WI38 (cell line): ENCODE measurements at regions not wholly inside any gene's neighbourhood (a gene's known extent, or its start where the extent isn't known, plus 50 kb on each side); places are given as distances from the start of the nearest gene placed in this dataset.

Experiments
- H3K4me3 ChIP-seq: 2 replicates; pipeline ENCODE4 v1.5.1; 2011; ENCODE audit warnings: low read depth, mild to moderate bottlenecking, control low read depth, low read length
- TF ChIP-seq, protein P1 (sequence below): IDR thresholded peaks from 2 replicates; pipeline ENCODE4 v1.5.1; 2012; ENCODE audit warnings: low read depth, mild to moderate bottlenecking, control low read depth, low read length

DNA sequence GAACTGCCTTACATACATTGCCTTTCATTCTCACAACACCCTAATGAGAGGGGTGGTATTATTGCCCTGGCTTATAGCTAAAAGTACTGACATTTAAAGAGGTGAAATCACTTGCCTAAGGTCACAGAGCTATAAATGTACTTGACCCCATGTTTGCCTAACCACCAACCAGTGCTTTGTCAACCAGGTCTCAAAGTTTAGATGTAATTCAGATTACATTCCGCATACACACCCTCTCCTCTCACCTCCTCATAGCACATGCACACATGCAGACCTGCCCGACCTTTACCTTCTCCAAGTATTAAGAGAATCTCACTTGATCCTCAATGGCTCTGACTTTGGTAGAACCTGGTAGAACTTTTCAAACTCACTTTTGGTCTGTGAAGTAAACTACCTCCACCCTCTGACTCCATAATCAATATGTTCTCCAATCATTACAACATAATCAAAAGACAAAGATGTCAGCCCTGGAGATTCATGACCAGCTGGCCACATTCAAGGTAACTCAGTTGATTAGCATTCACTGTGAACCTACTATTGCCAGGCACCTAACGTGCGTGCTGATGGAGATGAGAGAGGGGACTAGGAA is 63.2 kb upstream of the HES1 start:
- no peak overlapping the region for H3K4me3 ChIP-seq
- TF ChIP-seq, protein P1, sequence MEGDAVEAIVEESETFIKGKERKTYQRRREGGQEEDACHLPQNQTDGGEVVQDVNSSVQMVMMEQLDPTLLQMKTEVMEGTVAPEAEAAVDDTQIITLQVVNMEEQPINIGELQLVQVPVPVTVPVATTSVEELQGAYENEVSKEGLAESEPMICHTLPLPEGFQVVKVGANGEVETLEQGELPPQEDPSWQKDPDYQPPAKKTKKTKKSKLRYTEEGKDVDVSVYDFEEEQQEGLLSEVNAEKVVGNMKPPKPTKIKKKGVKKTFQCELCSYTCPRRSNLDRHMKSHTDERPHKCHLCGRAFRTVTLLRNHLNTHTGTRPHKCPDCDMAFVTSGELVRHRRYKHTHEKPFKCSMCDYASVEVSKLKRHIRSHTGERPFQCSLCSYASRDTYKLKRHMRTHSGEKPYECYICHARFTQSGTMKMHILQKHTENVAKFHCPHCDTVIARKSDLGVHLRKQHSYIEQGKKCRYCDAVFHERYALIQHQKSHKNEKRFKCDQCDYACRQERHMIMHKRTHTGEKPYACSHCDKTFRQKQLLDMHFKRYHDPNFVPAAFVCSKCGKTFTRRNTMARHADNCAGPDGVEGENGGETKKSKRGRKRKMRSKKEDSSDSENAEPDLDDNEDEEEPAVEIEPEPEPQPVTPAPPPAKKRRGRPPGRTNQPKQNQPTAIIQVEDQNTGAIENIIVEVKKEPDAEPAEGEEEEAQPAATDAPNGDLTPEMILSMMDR: no peak

DNA sequence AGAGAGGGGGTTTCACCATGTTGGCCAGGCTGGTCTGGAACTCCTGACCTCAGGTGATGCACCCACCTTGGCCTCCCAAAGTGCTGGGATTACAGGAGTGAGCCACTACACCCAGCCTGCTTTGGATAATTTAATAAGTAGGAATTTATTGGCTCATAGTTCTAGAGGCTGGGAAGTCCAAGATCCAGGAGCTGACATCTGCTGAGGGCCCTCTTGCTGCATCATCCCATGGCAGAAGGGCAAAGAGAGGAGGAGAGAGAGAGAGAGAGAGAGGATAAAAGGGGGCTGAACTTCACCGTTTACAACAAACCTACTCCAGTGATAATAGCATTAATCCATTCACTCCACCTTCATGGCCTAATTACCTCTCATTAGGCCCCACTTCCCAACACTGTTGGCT is 62.0 kb upstream of the HES1 start:
- TF ChIP-seq, protein P1: no peak
- H3K4me3 ChIP-seq: no peak overlapping the region

DNA sequence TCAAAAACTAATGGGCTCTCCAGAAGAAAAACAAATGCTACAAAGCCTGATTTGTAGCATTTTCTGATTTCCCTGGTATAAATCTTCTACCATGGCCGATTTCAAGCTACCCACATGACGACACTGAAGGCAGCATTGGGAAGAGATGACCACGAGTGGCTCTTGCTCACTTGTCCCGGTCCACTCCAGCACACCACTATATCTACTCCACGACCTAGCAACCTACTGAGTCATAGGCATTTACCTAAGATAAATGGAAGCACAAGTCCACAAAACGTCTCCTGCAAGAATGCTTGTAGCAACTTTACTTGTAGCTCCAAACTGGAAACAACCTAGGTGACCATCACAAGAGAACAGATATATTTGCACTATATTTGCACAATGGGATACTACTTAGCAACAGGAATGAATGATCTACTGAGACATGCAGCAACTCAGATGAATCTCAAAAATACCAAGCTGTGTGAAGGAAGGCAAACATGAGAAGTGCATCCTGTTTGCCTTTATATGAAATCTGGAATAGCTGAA is 60.8 kb upstream of the HES1 start:
- H3K4me3 ChIP-seq: no peak overlapping the region
- TF ChIP-seq, protein P1: no peak

DNA sequence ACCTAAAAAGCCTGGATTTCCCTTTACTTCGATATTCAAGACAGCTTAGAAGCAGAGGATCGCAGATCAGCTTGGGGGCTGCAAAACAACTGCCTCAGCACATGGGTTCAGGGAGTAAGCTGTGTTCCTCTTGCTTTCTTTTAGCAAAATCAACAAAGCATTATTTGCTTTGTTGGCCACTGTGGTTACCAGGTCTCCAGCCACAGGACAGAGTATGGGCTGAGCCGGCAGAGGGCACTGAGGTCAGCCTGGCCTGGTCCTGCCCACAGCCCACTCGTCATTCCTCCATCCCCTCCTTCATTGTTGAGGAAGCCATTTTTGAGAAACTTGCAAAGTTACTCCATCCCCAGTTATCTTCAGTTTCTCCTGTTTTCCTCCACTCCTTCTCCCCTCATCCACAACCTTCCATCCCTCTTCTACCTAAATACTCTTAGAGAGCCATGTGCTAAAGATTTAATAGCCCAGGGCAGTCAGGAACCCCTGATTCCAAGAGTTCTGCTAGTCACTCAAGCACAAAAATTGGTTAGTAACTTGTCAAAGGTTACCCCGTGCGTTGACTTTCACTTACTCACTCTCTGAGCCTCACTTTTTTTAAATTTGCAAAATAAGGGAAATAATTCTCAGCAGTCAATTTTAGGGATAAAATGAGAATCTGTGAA is 60.0 kb upstream of the HES1 start:
- TF ChIP-seq, protein P1: no peak
- H3K4me3 ChIP-seq: no peak overlapping the region

DNA sequence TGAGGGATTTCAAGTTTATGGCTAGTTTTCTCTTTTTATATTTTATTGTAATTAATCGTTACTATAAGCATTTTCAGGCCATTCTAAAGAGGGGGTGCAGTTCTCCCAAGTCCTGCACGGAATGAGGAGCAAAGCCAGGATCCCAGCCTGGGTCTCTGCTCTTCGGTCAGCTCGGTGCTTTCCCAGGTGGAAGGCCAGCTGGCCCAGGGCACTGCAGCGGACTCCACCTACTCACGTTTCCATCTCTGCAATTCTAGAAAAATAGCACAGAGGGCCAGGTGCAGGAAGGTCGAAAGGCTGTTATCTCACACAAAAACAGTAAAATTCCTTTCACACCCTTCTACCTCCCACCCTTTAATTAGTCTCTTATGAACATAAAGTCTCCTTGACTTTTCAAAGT is 59.5 kb upstream of the HES1 start:
- no peak overlapping the region for H3K4me3 ChIP-seq
- TF ChIP-seq, protein P1: no peak

DNA sequence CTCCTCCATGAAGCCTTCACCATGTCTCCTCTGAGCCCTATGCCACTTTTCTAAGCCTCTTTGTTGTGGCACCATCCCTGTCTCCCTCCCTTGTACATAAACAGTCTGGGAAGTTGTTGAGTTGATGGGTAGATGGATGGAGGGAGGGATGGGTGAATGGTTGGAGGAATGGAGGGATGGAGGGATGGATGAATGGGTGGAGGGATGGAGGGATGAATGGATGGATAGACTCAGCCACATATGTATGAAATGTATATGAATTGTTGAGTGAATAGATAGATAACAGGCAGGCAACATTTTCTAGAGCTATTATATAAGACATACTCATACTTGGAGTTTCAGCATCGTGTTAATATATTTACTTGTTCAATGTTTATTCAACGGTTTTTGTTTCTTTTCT is 58.3 kb upstream of the HES1 start:
- TF ChIP-seq, protein P1: no peak

DNA sequence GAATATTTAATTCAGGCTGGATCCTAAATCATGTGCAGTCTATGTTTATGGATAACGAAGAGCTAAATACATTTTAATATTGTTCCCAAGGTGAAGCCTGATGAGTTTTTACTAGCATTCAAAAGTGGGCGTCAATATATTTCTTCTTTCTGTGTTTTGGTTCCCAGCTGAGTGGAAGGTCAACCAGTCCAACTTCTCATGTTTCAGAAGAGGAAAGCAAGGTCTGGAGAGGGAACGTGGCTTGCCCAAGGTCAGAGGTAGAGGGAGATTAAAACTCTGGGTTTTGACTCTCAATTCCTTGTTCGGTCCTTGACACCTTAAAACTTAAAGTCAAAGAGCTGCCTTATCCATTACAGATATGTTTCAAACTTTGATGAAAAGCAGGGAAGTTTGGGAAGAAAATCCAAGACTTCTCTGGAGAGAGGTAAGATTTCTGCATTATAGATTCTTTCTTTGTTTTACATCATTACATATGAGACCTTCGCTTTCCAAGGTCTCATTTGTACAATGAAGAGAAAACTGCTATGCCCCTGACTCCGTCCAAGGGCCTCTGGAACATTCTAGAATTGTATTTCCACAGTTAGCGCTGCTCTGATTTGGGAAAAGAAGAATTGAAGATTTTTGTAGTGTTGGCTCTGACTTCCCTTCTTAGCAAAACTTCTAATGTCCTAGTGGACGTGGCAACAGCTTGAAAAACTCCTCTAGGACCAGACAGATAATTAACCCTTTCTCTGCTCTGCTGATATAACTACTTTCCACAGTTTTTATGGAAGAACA is 57.7 kb upstream of the HES1 start:
- TF ChIP-seq, protein P1: no peak
- H3K4me3 ChIP-seq: no peak overlapping the region

More for the DNA sequence above, 58.3 kb upstream of the HES1 start:
- H3K4me3 ChIP-seq: no peak overlapping the region
